Uterus (tissue), 2 donors: ENCODE measurements at regions not wholly inside any gene's neighbourhood (a gene's known extent, or its start where the extent isn't known, plus 50 kb on each side); places are given as distances from the start of the nearest gene placed in this dataset.

Experiments
- CTCF ChIP-seq, 4 experiments: fragments of 200-600 bp in 2 of 4; fragments of 450-650 bp in 2 of 4; sonication (generic) in 2 of 4; IDR thresholded peaks; one replicate each; pipeline ENCODE4 v1.5.1; 2016 to 2019; ENCODE audit warnings: antibody characterized with exemption in 4 of 4, mild to moderate bottlenecking in 2 of 4, moderate library complexity in 1 of 4
- POLR2A ChIP-seq, 2 donors: fragments of 450-650 bp; IDR thresholded peaks; one replicate each; pipeline ENCODE4 v1.6.1; 2016; ENCODE audit warnings: antibody characterized with exemption in 2 of 2, mild to moderate bottlenecking in 1 of 2, moderate library complexity in 1 of 2

GRCh38 chr18:40849886-40850285 lies 1105.1 kb upstream of the PIK3C3 start:
- TF ChIP-seq CTCF (IDR thresholded peaks at IDR 0.05) (no peak), POLR2A (IDR thresholded peaks at IDR 0.05) (no peak)
